ENCODE measurements at regions not wholly inside any gene's neighbourhood (a gene's known extent, or its start where the extent isn't known, plus 50 kb on each side); places are given as distances from the start of the nearest gene placed in this dataset.

DNA sequence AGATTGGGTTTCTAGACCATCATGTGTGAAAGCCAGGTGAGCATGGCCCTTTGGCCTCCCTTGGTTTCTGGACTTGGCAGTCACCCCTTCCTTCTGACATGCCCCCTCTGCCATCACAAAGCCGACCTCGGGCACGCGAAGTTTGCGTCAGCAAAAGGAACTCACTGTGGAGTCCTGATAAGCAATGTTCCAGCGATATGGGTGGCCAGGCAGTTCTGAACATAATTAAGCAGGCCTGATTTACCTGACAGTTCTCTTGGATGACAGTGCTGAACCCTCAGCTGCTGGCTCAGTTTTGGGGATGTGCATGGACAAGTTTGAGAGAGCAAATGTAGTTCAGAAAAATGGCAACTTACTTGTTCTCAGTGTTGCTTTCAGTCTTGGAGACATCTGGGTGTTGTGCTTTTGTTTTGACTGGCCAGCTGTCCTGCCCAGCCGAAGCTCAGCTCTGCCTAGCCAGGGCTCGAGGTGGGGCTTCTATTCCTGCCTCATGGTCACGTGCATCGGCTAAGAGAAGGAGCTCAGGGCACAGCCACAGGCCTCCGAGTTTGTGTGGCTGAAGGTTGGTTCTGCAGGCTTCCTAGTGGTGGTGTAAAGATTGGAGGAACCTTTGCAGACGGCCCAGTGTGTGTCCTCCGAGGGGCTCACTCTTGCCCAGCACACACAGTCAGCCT is 78.3 kb downstream of the CLDN34 start:
- no peaks in the 10 kb centered on the region for H3K36me3 ChIP-seq (replicated peaks in 1 of 2; ENCODE audit: control insufficient read depth in 1 of 2, insufficient read depth in 2 of 2, low read length in 2 of 2)
- H3K9me3 ChIP-seq (ENCODE audit: low read length) = no peaks in the 10 kb centered on the region
- in situ Hi-C loops (cut with HindIII; ENCODE audit: extremely low pct_ligation_motif_present, low pct_unique_long_range_greater_than_20kb) = no loop called here
- no peak for ATAC-seq
- no peaks in the 10 kb centered on the region for H3K79me2 ChIP-seq (ENCODE audit: insufficient read depth, low read length)
- no peak overlapping the region for H3K9ac ChIP-seq (ENCODE audit: insufficient read depth, low read depth, low read length)
- no peaks in the 10 kb centered on the region for H3K27me3 ChIP-seq (ENCODE audit: control insufficient read depth in 1 of 2, insufficient read depth in 2 of 2, low read length in 2 of 2)
- no peak overlapping the region for H3K4me3 ChIP-seq (replicated peaks in 1 of 3; ENCODE audit: insufficient read depth in 1 of 3, low read depth in 2 of 3, low read length in 3 of 3)
- DNase-seq (ENCODE audit: low spot score) = no peak
- intact Hi-C loops (cut with micrococcal nuclease; ENCODE audit: unreplicated experiment) = no loop called here
- BruUV-seq (replicated peaks) = no TSS peak
- no peak for TF ChIP-seq HOXD1 (CRISPR knock-in tag; IDR thresholded peaks at IDR 0.05)
- TF ChIP-seq MIER2 (CRISPR knock-in tag; IDR thresholded peaks at IDR 0.05) = no peak
- no peak for TF ChIP-seq STAT5B (CRISPR knock-in tag; IDR thresholded peaks at IDR 0.05)
- no peak for TF ChIP-seq ZFP36 (IDR thresholded peaks at IDR 0.05; ENCODE audit: borderline replicate concordance, low read depth, low read length, partially characterized antibody)
- TF ChIP-seq ZNF891 (CRISPR knock-in tag; IDR thresholded peaks at IDR 0.05) = no peak
- TF ChIP-seq GTF2F1 (IDR thresholded peaks at IDR 0.05; ENCODE audit: low read length) = no peak
- TF ChIP-seq FUBP1 (CRISPR knock-in tag; IDR thresholded peaks at IDR 0.05; ENCODE audit: borderline replicate concordance) = no peak
- TF ChIP-seq ZNF460 (CRISPR knock-in tag; IDR thresholded peaks at IDR 0.05; ENCODE audit: borderline replicate concordance) = no peak
- TF ChIP-seq JUND (CRISPR knock-in tag; IDR thresholded peaks at IDR 0.05) = no peak
- no peak for TF ChIP-seq ZNF136 (CRISPR knock-in tag; IDR thresholded peaks at IDR 0.05; ENCODE audit: low read depth)
- no peak for TF ChIP-seq ZNF589 (CRISPR knock-in tag; conservative IDR thresholded peaks at IDR 0.05)
- no peak for TF ChIP-seq ZNF180 (CRISPR knock-in tag; IDR thresholded peaks at IDR 0.05; ENCODE audit: borderline replicate concordance, low read depth)
- no peak for TF ChIP-seq ZNF543 (CRISPR knock-in tag; IDR thresholded peaks at IDR 0.05)
- no peak for TF ChIP-seq ETV5 (CRISPR knock-in tag; IDR thresholded peaks at IDR 0.05; ENCODE audit: borderline replicate concordance)
- no peak for TF ChIP-seq ZNF281 (CRISPR knock-in tag; IDR thresholded peaks at IDR 0.05; ENCODE audit: borderline replicate concordance)
- H3K27ac ChIP-seq (ENCODE audit: extremely low read length, insufficient read depth, low read length) = no peak overlapping the region
- POLR2A ChIA-PET = no interaction called here
- H4K20me1 ChIP-seq (ENCODE audit: insufficient read depth, low read length) = no peaks in the 10 kb centered on the region
- no peak overlapping the region for H2AFZ ChIP-seq (ENCODE audit: low read length)
- no CpG with 5 or more reads among the region's 13 CpGs for WGBS (ENCODE audit: low lambda C conversion rate)
- H3K4me2 ChIP-seq (ENCODE audit: low read depth, low read length) = no peak overlapping the region
- CTCF ChIA-PET (ENCODE audit: low intra/inter-chr PET ratio, low total read pairs) = no interaction called here
- no peak for FAIRE-seq
- H3K4me1 ChIP-seq (ENCODE audit: insufficient read depth, low read length) = peaks cover 10% of the 10 kb centered on the region
